Body of pancreas (tissue), 4 donors: ENCODE measurements at regions not wholly inside any gene's neighbourhood (a gene's known extent, or its start where the extent isn't known, plus 50 kb on each side); places are given as distances from the start of the nearest gene placed in this dataset.
"Not testable (repeated sequence)": the region's sequence is repeated elsewhere in the genome, so short reads cannot be mapped to it uniquely, and the experiment has no call there.

Source experiments
- POLR2A ChIP-seq, 3 donors: fragments of 450-650 bp; IDR thresholded peaks; one replicate each; pipeline ENCODE4 v1.6.1; 2016; ENCODE audit warnings: antibody characterized with exemption in 3 of 3, mild to moderate bottlenecking in 2 of 3
- TF ChIP-seq, protein P1 (sequence below), 7 experiments: fragments of 450-650 bp in 4 of 7; fragments of 200-600 bp in 3 of 7; sonication (generic) in 3 of 7; IDR thresholded peaks; one replicate each; pipeline ENCODE4 v1.5.1; 2016 to 2019; ENCODE audit warnings: antibody characterized with exemption in 7 of 7

DNA sequence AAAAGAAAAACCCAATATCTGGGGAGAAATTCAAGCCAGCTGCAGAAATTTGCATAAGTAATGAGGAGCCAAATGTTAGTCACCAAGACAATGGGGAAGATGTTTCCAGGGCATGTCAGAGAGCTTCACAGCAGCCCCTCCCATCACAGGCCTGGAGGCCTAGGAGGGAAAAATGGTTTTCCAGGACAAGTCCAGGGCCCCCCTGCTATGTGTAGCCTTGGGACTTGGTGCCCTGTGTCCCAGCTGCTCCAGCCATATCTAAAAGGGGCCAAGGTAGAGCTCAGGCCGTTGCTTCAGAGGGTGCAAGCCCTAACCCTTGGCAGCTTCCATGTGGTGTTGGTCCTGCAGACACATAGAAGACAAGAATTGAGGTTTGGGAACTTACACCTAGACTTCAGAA lies 76.9 kb downstream of the CCDC59 start:
- TF ChIP-seq, protein P1, sequence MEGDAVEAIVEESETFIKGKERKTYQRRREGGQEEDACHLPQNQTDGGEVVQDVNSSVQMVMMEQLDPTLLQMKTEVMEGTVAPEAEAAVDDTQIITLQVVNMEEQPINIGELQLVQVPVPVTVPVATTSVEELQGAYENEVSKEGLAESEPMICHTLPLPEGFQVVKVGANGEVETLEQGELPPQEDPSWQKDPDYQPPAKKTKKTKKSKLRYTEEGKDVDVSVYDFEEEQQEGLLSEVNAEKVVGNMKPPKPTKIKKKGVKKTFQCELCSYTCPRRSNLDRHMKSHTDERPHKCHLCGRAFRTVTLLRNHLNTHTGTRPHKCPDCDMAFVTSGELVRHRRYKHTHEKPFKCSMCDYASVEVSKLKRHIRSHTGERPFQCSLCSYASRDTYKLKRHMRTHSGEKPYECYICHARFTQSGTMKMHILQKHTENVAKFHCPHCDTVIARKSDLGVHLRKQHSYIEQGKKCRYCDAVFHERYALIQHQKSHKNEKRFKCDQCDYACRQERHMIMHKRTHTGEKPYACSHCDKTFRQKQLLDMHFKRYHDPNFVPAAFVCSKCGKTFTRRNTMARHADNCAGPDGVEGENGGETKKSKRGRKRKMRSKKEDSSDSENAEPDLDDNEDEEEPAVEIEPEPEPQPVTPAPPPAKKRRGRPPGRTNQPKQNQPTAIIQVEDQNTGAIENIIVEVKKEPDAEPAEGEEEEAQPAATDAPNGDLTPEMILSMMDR (IDR thresholded peaks at IDR 0.05): not testable (repeated sequence)
- TF ChIP-seq POLR2A (IDR thresholded peaks at IDR 0.05): not testable (repeated sequence)
